ENCODE measurements at regions not wholly inside any gene's neighbourhood (a gene's known extent, or its start where the extent isn't known, plus 50 kb on each side); places are given as distances from the start of the nearest gene placed in this dataset.

DNA sequence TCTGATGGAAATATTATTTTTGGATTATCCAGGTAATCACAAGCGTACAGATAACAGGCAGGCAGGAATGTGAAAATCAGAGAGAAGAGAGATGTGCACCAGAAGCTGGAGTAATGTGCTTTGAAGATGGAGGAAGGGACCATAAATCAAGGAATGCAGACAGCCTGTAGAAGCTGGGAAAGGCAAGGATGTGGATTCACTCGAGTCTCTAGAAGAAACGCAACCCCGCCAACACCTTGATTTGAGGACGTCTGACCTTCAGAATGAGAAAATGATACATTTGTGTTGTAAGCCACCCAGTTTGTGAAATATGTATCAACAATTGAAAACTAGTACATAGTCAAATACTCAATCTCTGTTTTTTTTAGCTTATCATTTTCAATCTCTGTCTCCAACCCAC, 207.6 kb upstream of the MPDZ start:
- TF ChIP-seq EZH2 (IDR thresholded peaks at IDR 0.05) (no peak), POLR2AphosphoS5 (IDR thresholded peaks at IDR 0.05; ENCODE audit: borderline replicate concordance, low read depth, low read length) (no peak), FOXP2 (optimal IDR thresholded peaks at IDR 0.05; ENCODE audit: control extremely low read depth, extremely low read length, insufficient read depth) (no peak)

Data from SK-N-MC (cell line).